ENCODE measurements at regions not wholly inside any gene's neighbourhood (a gene's known extent, or its start where the extent isn't known, plus 50 kb on each side); places are given as distances from the start of the nearest gene placed in this dataset.

DNA sequence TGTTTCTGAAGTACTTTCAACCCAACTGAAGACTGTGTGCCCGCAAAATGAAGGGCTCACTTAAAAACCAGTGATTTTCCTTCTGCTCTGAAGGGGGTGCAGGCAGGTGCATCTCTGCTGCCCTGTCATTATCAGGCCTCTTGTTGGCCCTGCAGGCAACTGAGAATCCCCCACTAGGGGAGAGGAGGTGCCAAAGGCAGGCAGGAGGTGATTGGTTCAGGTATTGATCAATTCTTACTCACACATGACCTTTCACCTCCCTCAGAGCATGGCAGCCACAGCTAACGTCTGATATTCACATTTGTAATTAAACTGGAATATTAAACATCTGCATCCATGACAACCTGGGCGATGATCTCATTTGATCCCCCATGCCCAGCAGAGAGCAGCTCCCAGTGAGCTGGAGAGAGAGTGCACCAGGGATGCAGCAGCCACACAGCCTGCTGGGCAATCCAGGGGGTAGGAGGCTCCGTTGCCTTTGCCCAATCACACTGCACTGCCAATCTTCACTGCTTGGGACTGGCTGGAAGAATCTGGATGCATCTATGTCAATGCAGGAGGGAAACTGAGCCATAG, 267.9 kb upstream of the TSHZ3 start:
- no peak overlapping the region for H3K4me3 ChIP-seq (ENCODE audit: low read depth, low read length, poor library complexity, severe bottlenecking)
- H3K9me2 ChIP-seq (ENCODE audit: insufficient read depth, low read length), result no peaks in the 10 kb centered on the region
- H3K9me3 ChIP-seq (ENCODE audit: low read length), result 0 out of 2 replicates have a peak, but pooled peaks cover 3% of the 10 kb centered on the region
- TF ChIP-seq CTCF (conservative IDR thresholded peaks at IDR 0.05; ENCODE audit: low read length) (no peak), EZH2phosphoT487 (IDR thresholded peaks at IDR 0.05; ENCODE audit: borderline replicate concordance, low read depth, low read length) (no peak)
- no peak overlapping the region for H3K27ac ChIP-seq (ENCODE audit: low read depth, low read length, poor library complexity, severe bottlenecking)
- no peak overlapping the region for H2AFZ ChIP-seq (ENCODE audit: low read length)
- intact Hi-C loops (cut with micrococcal nuclease; ENCODE audit: unreplicated experiment), result no loop called here
- DNase-seq (ENCODE audit: low spot score), result no peak
- CTCF ChIA-PET (ENCODE audit: unreplicated experiment), result no interaction called here
- no peaks in the 10 kb centered on the region for H3K4me1 ChIP-seq (ENCODE audit: insufficient read depth, low read length, poor library complexity, severe bottlenecking)
- H3K79me2 ChIP-seq (ENCODE audit: insufficient read depth, low read depth, low read length), result no peaks in the 10 kb centered on the region
- POLR2A ChIA-PET, result no interaction called here
- H3K4me2 ChIP-seq (ENCODE audit: low read length), result no peak overlapping the region
- no peaks in the 10 kb centered on the region for H3K36me3 ChIP-seq (ENCODE audit: insufficient read depth, low read length)
- no TSS peak for BruUV-seq (replicated peaks)
- no peaks in the 10 kb centered on the region for H4K20me1 ChIP-seq (ENCODE audit: insufficient read depth, low read length)

DNA sequence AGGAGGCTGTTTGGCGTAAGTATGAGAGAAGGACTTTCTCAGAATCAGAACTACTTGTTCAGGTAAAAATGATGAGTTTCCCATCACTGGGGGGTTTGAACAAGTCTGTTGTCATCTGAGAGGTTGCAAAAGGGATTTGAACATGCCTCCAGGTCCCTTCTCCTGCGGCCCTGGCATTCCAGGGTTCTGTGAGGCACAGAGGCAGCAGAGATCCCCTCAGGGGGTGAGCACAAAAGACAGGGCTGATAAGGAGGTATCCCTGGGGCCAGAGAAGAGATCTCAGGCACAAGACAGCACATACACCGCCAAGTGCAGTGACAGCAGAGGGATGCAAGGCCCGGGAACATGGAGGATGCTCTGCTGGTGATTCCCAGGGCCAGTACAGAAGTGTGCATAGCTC, 275.8 kb upstream of the TSHZ3 start:
- intact Hi-C loops (cut with micrococcal nuclease; ENCODE audit: unreplicated experiment), result no loop called here
- Histone ChIP-seq H3K4me2 (ENCODE audit: low read length) (no peak overlapping the region), H2AFZ (ENCODE audit: low read length) (no peak overlapping the region), H3K4me1 (ENCODE audit: insufficient read depth, low read length, poor library complexity, severe bottlenecking) (no peaks in the 10 kb centered on the region), H3K27ac (ENCODE audit: low read depth, low read length, poor library complexity, severe bottlenecking) (no peak overlapping the region), H3K9me3 (ENCODE audit: low read length) (0 out of 2 replicates have a peak, but pooled peaks cover 3% of the 10 kb centered on the region), H3K36me3 (ENCODE audit: insufficient read depth, low read length) (no peaks in the 10 kb centered on the region), H3K9me2 (ENCODE audit: insufficient read depth, low read length) (no peaks in the 10 kb centered on the region), H3K79me2 (ENCODE audit: insufficient read depth, low read depth, low read length) (no peaks in the 10 kb centered on the region), H3K4me3 (ENCODE audit: low read depth, low read length, poor library complexity, severe bottlenecking) (no peak overlapping the region), H4K20me1 (ENCODE audit: insufficient read depth, low read length) (no peaks in the 10 kb centered on the region)
- no peak for DNase-seq (ENCODE audit: low spot score)
- BruUV-seq (replicated peaks), result no TSS peak
- no peak for TF ChIP-seq EZH2phosphoT487 (IDR thresholded peaks at IDR 0.05; ENCODE audit: borderline replicate concordance, low read depth, low read length)
- TF ChIP-seq CTCF (conservative IDR thresholded peaks at IDR 0.05; ENCODE audit: low read length), result no peak
- POLR2A ChIA-PET, result no interaction called here
- CTCF ChIA-PET (ENCODE audit: unreplicated experiment), result no interaction called here

DNA sequence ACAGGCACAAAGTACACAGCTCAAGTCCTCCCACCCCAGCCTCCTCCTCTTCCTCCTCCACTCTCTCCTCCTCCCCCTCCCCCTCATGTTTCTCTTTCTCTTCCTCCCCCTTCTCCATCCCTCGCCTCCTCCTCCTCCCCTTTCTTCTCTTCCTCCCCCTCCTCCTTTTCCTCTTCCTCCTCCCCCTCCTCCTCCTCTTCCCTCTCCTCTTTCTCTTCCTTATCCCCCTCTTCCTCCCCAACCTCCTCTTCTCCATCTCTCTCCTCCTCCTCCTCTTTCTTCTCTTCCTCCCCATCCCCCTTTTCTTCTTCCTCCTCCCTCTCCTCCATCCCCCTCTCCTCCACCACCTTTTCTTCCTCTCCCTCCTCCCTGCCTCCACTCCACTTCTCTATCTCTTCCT, 276.3 kb upstream of the TSHZ3 start:
- H3K4me2 ChIP-seq (ENCODE audit: low read length), result no peak overlapping the region
- no peaks in the 10 kb centered on the region for H3K36me3 ChIP-seq (ENCODE audit: insufficient read depth, low read length)
- H4K20me1 ChIP-seq (ENCODE audit: insufficient read depth, low read length), result no peaks in the 10 kb centered on the region
- no peaks in the 10 kb centered on the region for H3K9me2 ChIP-seq (ENCODE audit: insufficient read depth, low read length)
- H3K4me3 ChIP-seq (ENCODE audit: low read depth, low read length, poor library complexity, severe bottlenecking), result no peak overlapping the region
- 0 out of 2 replicates have a peak, but pooled peaks cover 3% of the 10 kb centered on the region for H3K9me3 ChIP-seq (ENCODE audit: low read length)
- no peaks in the 10 kb centered on the region for H3K4me1 ChIP-seq (ENCODE audit: insufficient read depth, low read length, poor library complexity, severe bottlenecking)
- no peak for DNase-seq (ENCODE audit: low spot score)
- no peaks in the 10 kb centered on the region for H3K79me2 ChIP-seq (ENCODE audit: insufficient read depth, low read depth, low read length)
- no peak overlapping the region for H2AFZ ChIP-seq (ENCODE audit: low read length)
- TF ChIP-seq EZH2phosphoT487 (IDR thresholded peaks at IDR 0.05; ENCODE audit: borderline replicate concordance, low read depth, low read length), result no peak
- POLR2A ChIA-PET, result no interaction called here
- no TSS peak for BruUV-seq (replicated peaks)
- CTCF ChIA-PET (ENCODE audit: unreplicated experiment), result no interaction called here
- H3K27ac ChIP-seq (ENCODE audit: low read depth, low read length, poor library complexity, severe bottlenecking), result no peak overlapping the region
- intact Hi-C loops (cut with micrococcal nuclease; ENCODE audit: unreplicated experiment), result no loop called here
